Upper lobe of left lung (tissue), 6 donors: ENCODE measurements at regions not wholly inside any gene's neighbourhood (a gene's known extent, or its start where the extent isn't known, plus 50 kb on each side); places are given as distances from the start of the nearest gene placed in this dataset.

ENCODE experiments used
- ATAC-seq, 2 donors: fragments of 200-7000 bp; cut with Tn5 transposase; one replicate each; pipeline ENCODE4 v1.9.1; 2022; ENCODE audit warnings: mild to moderate bottlenecking in 2 of 2, moderate library complexity in 2 of 2; ENCODE audit not compliant: low FRiP score in 2 of 2
- DNase-seq, 2 donors: peaks; one replicate each; pipeline ENCODE4 v3.0.0-alpha.2; 2019 to 2020
- H3K27ac ChIP-seq, 4 donors: fragments of 200-600 bp; sonication (generic); one replicate each; pipeline ENCODE4 v1.5.1; 2016 to 2019
- H3K27me3 ChIP-seq, 4 donors: fragments of 200-600 bp; sonication (generic); one replicate each; pipeline ENCODE4 v1.5.1; 2017 to 2019
- H3K36me3 ChIP-seq, 4 donors: fragments of 200-600 bp; sonication (generic); one replicate each; pipeline ENCODE4 v1.5.1; 2016 to 2019
- H3K4me1 ChIP-seq, 4 donors: fragments of 200-600 bp; sonication (generic); one replicate each; pipeline ENCODE4 v1.5.1; 2018 to 2019
- H3K4me3 ChIP-seq, 4 donors: fragments of 200-600 bp; sonication (generic); one replicate each; pipeline ENCODE4 v1.5.1; 2017 to 2019; ENCODE audit warnings: mild to moderate bottlenecking in 2 of 4, moderate library complexity in 1 of 4
- H3K9me3 ChIP-seq, 4 donors: fragments of 200-600 bp; sonication (generic); one replicate each; pipeline ENCODE4 v1.5.1; 2018 to 2019
- CTCF ChIP-seq, 6 experiments: fragments of 450-650 bp in 4 of 6; fragments of 200-600 bp in 2 of 6; sonication (generic) in 2 of 6; IDR thresholded peaks; one replicate each; pipeline ENCODE4 v1.5.1; 2016 to 2019; ENCODE audit warnings: antibody characterized with exemption in 6 of 6
- EP300 ChIP-seq, 4 donors: sonication (generic); formaldehyde crosslinking; IDR thresholded peaks; one replicate each; pipeline ENCODE4 v1.5.1; 2017; ENCODE audit warnings: antibody characterized with exemption in 4 of 4, control low read depth in 2 of 4
- POLR2A ChIP-seq, 4 donors: fragments of 450-650 bp; IDR thresholded peaks; one replicate each; pipeline ENCODE4 v1.5.1; 2016 to 2017; ENCODE audit warnings: antibody characterized with exemption in 4 of 4, mild to moderate bottlenecking in 2 of 4
- POLR2AphosphoS5 ChIP-seq, 2 donors: sonication (generic); formaldehyde crosslinking; IDR thresholded peaks; one replicate each; pipeline ENCODE4 v1.5.1; 2017; ENCODE audit warnings: antibody characterized with exemption in 2 of 2
- WGBS, 2 donors: methylation state at CpG; one replicate each; pipeline ENCODE4 v1.1.5; 2017 to 2018; 5-methylcytosine and 5-hydroxymethylcytosine counted together
- donor health status: DM: no; HTN: no; CAD: no; lungs with moderate emphysema.
- donor health status: DM: no; HTN: yes; CAD: no; lungs with severe emphysema.

- no peaks in the 10 kb centered on the region for H3K27me3 ChIP-seq
- TF ChIP-seq EP300 (IDR thresholded peaks at IDR 0.05) (no peak), POLR2AphosphoS5 (IDR thresholded peaks at IDR 0.05) (no peak), CTCF (IDR thresholded peaks at IDR 0.05) (no peak)
- no peak overlapping the region for H3K27ac ChIP-seq
- H3K9me3 ChIP-seq = no peaks in the 10 kb centered on the region
- H3K4me3 ChIP-seq = no peak overlapping the region
- DNase-seq (no peak), ATAC-seq (no peak)
- no peaks in the 10 kb centered on the region for H3K36me3 ChIP-seq
- H3K4me1 ChIP-seq = peaks cover under 1 to 15% (median 5%) of the 10 kb centered on the region in 4 donors
- 70 to 81% methylated on average over 10 of the region's 10 CpGs for WGBS, 2 donors
These were observed 78.5 kb upstream of the DLG1 start for GRCh38 chr3:197376735-197377555.

- no peaks in the 10 kb centered on the region for H3K27me3 ChIP-seq
- no peak for TF ChIP-seq EP300 (IDR thresholded peaks at IDR 0.05)
- TF ChIP-seq POLR2AphosphoS5 (IDR thresholded peaks at IDR 0.05) = no peak
- TF ChIP-seq CTCF (IDR thresholded peaks at IDR 0.05) = no peak
- no peak for TF ChIP-seq POLR2A (IDR thresholded peaks at IDR 0.05)
- H3K4me3 ChIP-seq = no peak overlapping the region
- no peaks in the 10 kb centered on the region for H3K36me3 ChIP-seq
- ATAC-seq (no peak), DNase-seq (no peak)
- no peak overlapping the region for H3K27ac ChIP-seq
- 83 to 94% methylated on average over 4 of the region's 4 CpGs for WGBS, 2 donors
- no peaks in the 10 kb centered on the region for H3K9me3 ChIP-seq
- peaks cover 7 to 24% (median 11%) of the 10 kb centered on the region in 4 donors for H3K4me1 ChIP-seq
These were observed 77.6 kb upstream of the DLG1 start for GRCh38 chr3:197376020-197376419.

- Histone ChIP-seq H3K27me3 (no peaks in the 10 kb centered on the region), H3K27ac (no peak overlapping the region), H3K9me3 (no peaks in the 10 kb centered on the region), H3K4me3 (no peak overlapping the region), H3K4me1 (peaks cover 7 to 24% (median 11%) of the 10 kb centered on the region in 4 donors), H3K36me3 (no peaks in the 10 kb centered on the region)
- TF ChIP-seq POLR2A (IDR thresholded peaks at IDR 0.05) = no peak
- TF ChIP-seq CTCF (IDR thresholded peaks at IDR 0.05) = no peak
- 82 to 86% methylated on average over 11 of the region's 11 CpGs for WGBS, 2 donors
- ATAC-seq (no peak), DNase-seq (no peak)
These were observed 76.6 kb upstream of the DLG1 start for GRCh38 chr3:197375001-197375441.

- TF ChIP-seq POLR2AphosphoS5 (IDR thresholded peaks at IDR 0.05) (no peak), EP300 (IDR thresholded peaks at IDR 0.05) (no peak)
- ATAC-seq = no peak
- peaks cover 4 to 21% (median 11%) of the 10 kb centered on the region in 4 donors for H3K4me1 ChIP-seq
- peak overlapping the region in 1 of 4 donors; percentile 44 for H3K27ac ChIP-seq
- DNase-seq = no peak
- 81 to 89% methylated on average over 8 of the region's 8 CpGs for WGBS, 2 donors
- no peak overlapping the region for H3K4me3 ChIP-seq
- no peaks in the 10 kb centered on the region for H3K27me3 ChIP-seq
- no peaks in the 10 kb centered on the region for H3K36me3 ChIP-seq
- no peaks in the 10 kb centered on the region for H3K9me3 ChIP-seq
These were observed 74.7 kb upstream of the DLG1 start for GRCh38 chr3:197373096-197373495.

GRCh38 chr3:197372047-197372661 is 73.7 kb upstream of the DLG1 start:
- H3K4me3 ChIP-seq = no peak overlapping the region
- no peaks in the 10 kb centered on the region for H3K36me3 ChIP-seq
- DNase-seq (peak in 1 of 2 donors; percentile 52), ATAC-seq (peak; percentile 65 to 72)
- no peaks in the 10 kb centered on the region for H3K9me3 ChIP-seq
- H3K27me3 ChIP-seq = no peaks in the 10 kb centered on the region
- WGBS, 2 donors = 33 to 47% methylated on average over 5 to 7 of the region's 7 CpGs
- H3K27ac ChIP-seq = peak overlapping the region in 3 of 4 donors; percentile 18 to 44 (median 33)
- TF ChIP-seq POLR2AphosphoS5 (IDR thresholded peaks at IDR 0.05) (no peak), EP300 (IDR thresholded peaks at IDR 0.05) (peak in 1 of 4 donors; percentile 6), CTCF (IDR thresholded peaks at IDR 0.05) (no peak)
- H3K4me1 ChIP-seq = peaks cover 6 to 21% (median 12%) of the 10 kb centered on the region in 4 donors
